A673 (cell line): ENCODE measurements at regions not wholly inside any gene's neighbourhood (a gene's known extent, or its start where the extent isn't known, plus 50 kb on each side); places are given as distances from the start of the nearest gene placed in this dataset.

Experiments
- BruUV-seq: library from RNA; stranded (reverse); fragments of 400-500 nt; replicated peaks from 2 replicates; lab custom pipeline; 2021; lab: Mats Ljungman, UMichigan
- CTCF ChIA-PET: fragments of 300-600 bp; sonication (Branson Sonifier 250); formaldehyde crosslinking; loops from one replicate; lab custom pipeline; 2022; ENCODE audit warnings: antibody characterized with exemption; lab: Charles Lee
- POLR2A ChIA-PET: fragments of 300-600 bp; sonication (Branson Sonifier 250); formaldehyde crosslinking; loops from one replicate; lab custom pipeline; 2022; ENCODE audit warnings: antibody characterized with exemption; ENCODE audit not compliant: low non-redundant PET; lab: Charles Lee
- DNase-seq: peaks from one replicate; pipeline ENCODE4 v3.0.0-alpha.2; 2015; ENCODE audit warnings: low spot score
- H3K27ac ChIP-seq: fragments of 200-600 bp; sonication (generic); 2 replicates; pipeline ENCODE4 v1.5.1; 2016; ENCODE audit warnings: mixed run types, low read depth, mild to moderate bottlenecking, mixed read lengths, antibody characterized with exemption, low read length; ENCODE audit not compliant: poor library complexity, severe bottlenecking
- H3K27me3 ChIP-seq: fragments of 200-600 bp; sonication (generic); replicated peaks from 2 replicates; pipeline ENCODE4 v1.6.1; 2017; ENCODE audit warnings: mixed run types, low read depth, mild to moderate bottlenecking, mixed read lengths, antibody characterized with exemption, low read length; ENCODE audit not compliant: insufficient read depth, poor library complexity
- H3K36me3 ChIP-seq: fragments of 200-600 bp; sonication (generic); 2 replicates; pipeline ENCODE4 v1.6.1; 2016; ENCODE audit warnings: mixed run types, mild to moderate bottlenecking, mixed read lengths, antibody characterized with exemption, low read length; ENCODE audit not compliant: insufficient read depth, poor library complexity, severe bottlenecking
- H3K4me1 ChIP-seq: fragments of 200-600 bp; sonication (generic); 2 replicates; pipeline ENCODE4 v1.6.1; 2017; ENCODE audit warnings: mixed run types, mild to moderate bottlenecking, mixed read lengths, antibody characterized with exemption, low read length; ENCODE audit not compliant: insufficient read depth, poor library complexity, severe bottlenecking
- H3K4me3 ChIP-seq: fragments of 200-600 bp; sonication (generic); 2 replicates; pipeline ENCODE4 v1.5.1; 2016; ENCODE audit warnings: low read depth, mixed run types, mild to moderate bottlenecking, mixed read lengths, low read length; ENCODE audit not compliant: poor library complexity, severe bottlenecking
- H3K9me3 ChIP-seq: fragments of 200-600 bp; sonication (generic); 2 replicates; pipeline ENCODE4 v1.6.1; 2016; ENCODE audit warnings: mixed run types, low read depth, mild to moderate bottlenecking, mixed read lengths, antibody characterized with exemption, low read length; ENCODE audit not compliant: poor library complexity, severe bottlenecking
- CTCF ChIP-seq: fragments of 300-800, 200-600 bp; sonication (generic); conservative IDR thresholded peaks from 2 replicates; pipeline ENCODE4 v1.5.1; 2017; ENCODE audit warnings: low read depth, mild to moderate bottlenecking, antibody characterized with exemption, low read length, moderate library complexity, mixed read lengths
- EZH2 ChIP-seq: fragments of 200-600 bp; sonication (generic); IDR thresholded peaks from 2 replicates; pipeline ENCODE4 v1.6.1; 2017; ENCODE audit warnings: borderline replicate concordance, low read depth, mild to moderate bottlenecking, mixed read lengths, antibody characterized with exemption, low read length; ENCODE audit not compliant: poor library complexity, severe bottlenecking
- intact Hi-C: fragments of 100-400 bp; cut with micrococcal nuclease; formaldehyde crosslinking; loops from one replicate; pipeline ENCODE4 v1.10.0; 2022; ENCODE audit not compliant: unreplicated experiment

GRCh38 chr17:6215071-6216035, 145.2 kb downstream of the WSCD1 start:
- TF ChIP-seq EZH2 = no peak
- TF ChIP-seq CTCF = no peak
- BruUV-seq = no TSS peak
- Histone ChIP-seq H3K9me3 (no peaks in the 10 kb centered on the region), H3K36me3 (no peaks in the 10 kb centered on the region), H3K27ac (no peak overlapping the region), H3K4me1 (no peaks in the 10 kb centered on the region), H3K4me3 (no peak overlapping the region), H3K27me3 (peaks cover 53% of the 10 kb centered on the region)
- intact Hi-C loops = no loop called here
- DNase-seq = no peak
- ChIA-PET CTCF (no interaction called here), POLR2A (interaction anchor here (0.6 to 0.8 kb wide), 2 partner anchors 14 to 686 kb away, joined by 3 read pairs; no protein-coding TSS in a partner anchor)

- no peaks in the 10 kb centered on the region for H3K4me1 ChIP-seq
- TF ChIP-seq EZH2 = no peak
- TF ChIP-seq CTCF = no peak
- H3K27me3 ChIP-seq = peaks cover 68% of the 10 kb centered on the region
- H3K4me3 ChIP-seq = no peak overlapping the region
- no TSS peak for BruUV-seq
- ChIA-PET POLR2A (no interaction called here), CTCF (no interaction called here)
- H3K9me3 ChIP-seq = no peaks in the 10 kb centered on the region
- intact Hi-C loops = no loop called here
- H3K27ac ChIP-seq = no peak overlapping the region
- H3K36me3 ChIP-seq = no peaks in the 10 kb centered on the region
- no peak for DNase-seq
Observed at GRCh38 chr17:6213859-6214258, 143.7 kb downstream of the WSCD1 start.

GRCh38 chr17:6212766-6213165, 142.6 kb downstream of the WSCD1 start:
- ChIA-PET POLR2A (no interaction called here), CTCF (no interaction called here)
- no peaks in the 10 kb centered on the region for H3K4me1 ChIP-seq
- no peak overlapping the region for H3K4me3 ChIP-seq
- no TSS peak for BruUV-seq
- DNase-seq = no peak
- peaks cover 66% of the 10 kb centered on the region for H3K27me3 ChIP-seq
- intact Hi-C loops = no loop called here
- TF ChIP-seq CTCF (no peak), EZH2 (no peak)
- no peaks in the 10 kb centered on the region for H3K36me3 ChIP-seq
- no peaks in the 10 kb centered on the region for H3K9me3 ChIP-seq
- H3K27ac ChIP-seq = no peak overlapping the region
